ENCODE measurements at regions not wholly inside any gene's neighbourhood (a gene's known extent, or its start where the extent isn't known, plus 50 kb on each side); places are given as distances from the start of the nearest gene placed in this dataset.

DNA sequence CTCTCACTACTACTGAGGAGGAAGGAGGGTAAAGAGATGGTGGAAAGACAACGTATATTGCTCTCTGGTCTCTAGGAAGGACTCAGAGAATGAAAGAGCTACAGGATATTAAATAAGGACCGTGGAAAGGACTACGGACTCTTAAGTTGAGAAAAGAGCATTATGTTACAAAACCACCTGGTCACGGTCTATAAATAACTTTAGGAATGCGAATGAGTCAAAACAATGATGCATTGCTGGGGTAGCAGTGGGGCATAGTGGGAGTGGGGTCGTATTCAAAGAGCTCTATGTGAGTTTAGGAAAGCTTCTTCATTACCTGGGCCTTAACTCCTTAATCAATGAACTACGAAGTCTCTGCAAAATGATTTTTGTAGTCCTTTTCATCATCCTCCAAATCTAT lies 295.7 kb upstream of the SOX14 start:
- Histone ChIP-seq H3K9me2 (ENCODE audit: insufficient read depth, low read length) (no peaks in the 10 kb centered on the region), H3K4me1 (ENCODE audit: insufficient read depth, low read length, poor library complexity, severe bottlenecking) (no peaks in the 10 kb centered on the region), H3K9me3 (ENCODE audit: low read length) (no peaks in the 10 kb centered on the region), H3K79me2 (ENCODE audit: insufficient read depth, low read depth, low read length) (no peaks in the 10 kb centered on the region), H3K36me3 (ENCODE audit: insufficient read depth, low read length) (no peaks in the 10 kb centered on the region), H4K20me1 (ENCODE audit: insufficient read depth, low read length) (no peaks in the 10 kb centered on the region), H3K4me2 (ENCODE audit: low read length) (no peak overlapping the region), H2AFZ (ENCODE audit: low read length) (no peak overlapping the region), H3K4me3 (ENCODE audit: low read depth, low read length, poor library complexity, severe bottlenecking) (no peak overlapping the region), H3K27ac (ENCODE audit: low read depth, low read length, poor library complexity, severe bottlenecking) (no peak overlapping the region)
- TF ChIP-seq, protein P1, sequence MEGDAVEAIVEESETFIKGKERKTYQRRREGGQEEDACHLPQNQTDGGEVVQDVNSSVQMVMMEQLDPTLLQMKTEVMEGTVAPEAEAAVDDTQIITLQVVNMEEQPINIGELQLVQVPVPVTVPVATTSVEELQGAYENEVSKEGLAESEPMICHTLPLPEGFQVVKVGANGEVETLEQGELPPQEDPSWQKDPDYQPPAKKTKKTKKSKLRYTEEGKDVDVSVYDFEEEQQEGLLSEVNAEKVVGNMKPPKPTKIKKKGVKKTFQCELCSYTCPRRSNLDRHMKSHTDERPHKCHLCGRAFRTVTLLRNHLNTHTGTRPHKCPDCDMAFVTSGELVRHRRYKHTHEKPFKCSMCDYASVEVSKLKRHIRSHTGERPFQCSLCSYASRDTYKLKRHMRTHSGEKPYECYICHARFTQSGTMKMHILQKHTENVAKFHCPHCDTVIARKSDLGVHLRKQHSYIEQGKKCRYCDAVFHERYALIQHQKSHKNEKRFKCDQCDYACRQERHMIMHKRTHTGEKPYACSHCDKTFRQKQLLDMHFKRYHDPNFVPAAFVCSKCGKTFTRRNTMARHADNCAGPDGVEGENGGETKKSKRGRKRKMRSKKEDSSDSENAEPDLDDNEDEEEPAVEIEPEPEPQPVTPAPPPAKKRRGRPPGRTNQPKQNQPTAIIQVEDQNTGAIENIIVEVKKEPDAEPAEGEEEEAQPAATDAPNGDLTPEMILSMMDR (conservative IDR thresholded peaks at IDR 0.05; ENCODE audit: low read length) = no peak
- TF ChIP-seq EZH2phosphoT487 (IDR thresholded peaks at IDR 0.05; ENCODE audit: borderline replicate concordance, low read depth, low read length) = no peak
- DNase-seq (ENCODE audit: low spot score) = no peak
- ChIA-PET POLR2A (no interaction called here), CTCF (ENCODE audit: unreplicated experiment) (no interaction called here)
- intact Hi-C loops (cut with micrococcal nuclease; ENCODE audit: unreplicated experiment) = no loop called here
- no TSS peak for BruUV-seq (replicated peaks)

GRCh38 chr3:137469263-137469662 lies 294.9 kb upstream of the SOX14 start:
- intact Hi-C loops (cut with micrococcal nuclease; ENCODE audit: unreplicated experiment) = no loop called here
- H3K4me3 ChIP-seq (ENCODE audit: low read depth, low read length, poor library complexity, severe bottlenecking) = no peak overlapping the region
- no peak overlapping the region for H2AFZ ChIP-seq (ENCODE audit: low read length)
- H4K20me1 ChIP-seq (ENCODE audit: insufficient read depth, low read length) = no peaks in the 10 kb centered on the region
- POLR2A ChIA-PET = interaction anchor here (0.6 kb wide), 1 partner anchor 346 kb away, joined by 3 read pairs; no protein-coding TSS in a partner anchor
- no peaks in the 10 kb centered on the region for H3K9me2 ChIP-seq (ENCODE audit: insufficient read depth, low read length)
- CTCF ChIA-PET (ENCODE audit: unreplicated experiment) = no interaction called here
- H3K4me2 ChIP-seq (ENCODE audit: low read length) = no peak overlapping the region
- no peaks in the 10 kb centered on the region for H3K4me1 ChIP-seq (ENCODE audit: insufficient read depth, low read length, poor library complexity, severe bottlenecking)
- BruUV-seq (replicated peaks) = no TSS peak
- TF ChIP-seq EZH2phosphoT487 (IDR thresholded peaks at IDR 0.05; ENCODE audit: borderline replicate concordance, low read depth, low read length) = no peak
- TF ChIP-seq, protein P1 (conservative IDR thresholded peaks at IDR 0.05; ENCODE audit: low read length) = no peak
- no peak overlapping the region for H3K27ac ChIP-seq (ENCODE audit: low read depth, low read length, poor library complexity, severe bottlenecking)
- no peaks in the 10 kb centered on the region for H3K79me2 ChIP-seq (ENCODE audit: insufficient read depth, low read depth, low read length)
- H3K9me3 ChIP-seq (ENCODE audit: low read length) = no peaks in the 10 kb centered on the region
- no peaks in the 10 kb centered on the region for H3K36me3 ChIP-seq (ENCODE audit: insufficient read depth, low read length)
- no peak for DNase-seq (ENCODE audit: low spot score)

DNA sequence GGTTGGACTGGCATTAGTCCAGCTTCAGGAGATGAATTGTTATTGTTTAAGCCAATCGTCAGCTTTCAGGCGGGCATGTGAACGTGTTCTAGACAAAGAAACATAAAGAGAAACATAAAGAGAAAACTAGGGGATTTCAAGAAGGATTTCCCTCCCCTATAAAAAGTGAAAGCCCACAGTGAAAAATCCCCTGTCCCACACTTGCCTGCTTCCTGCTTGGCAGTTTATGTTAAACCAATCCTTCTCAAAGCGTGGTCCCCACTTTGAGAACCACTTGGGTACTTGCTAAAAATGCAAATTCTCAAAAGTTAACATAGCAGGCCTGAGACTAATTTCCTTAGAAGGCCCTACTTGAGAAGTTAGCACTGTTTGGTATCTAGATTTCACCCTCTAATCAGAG lies 293.0 kb upstream of the SOX14 start:
- ChIA-PET CTCF (ENCODE audit: unreplicated experiment) (no interaction called here), POLR2A (interaction anchor here (0.6 to 0.7 kb wide), 2 partner anchors 19 to 1825 kb away, joined by 3 to 6 read pairs; no protein-coding TSS in a partner anchor)
- no TSS peak for BruUV-seq (replicated peaks)
- H4K20me1 ChIP-seq (ENCODE audit: insufficient read depth, low read length) = no peaks in the 10 kb centered on the region
- no peaks in the 10 kb centered on the region for H3K4me1 ChIP-seq (ENCODE audit: insufficient read depth, low read length, poor library complexity, severe bottlenecking)
- no peak overlapping the region for H3K4me3 ChIP-seq (ENCODE audit: low read depth, low read length, poor library complexity, severe bottlenecking)
- no peak for TF ChIP-seq EZH2phosphoT487 (IDR thresholded peaks at IDR 0.05; ENCODE audit: borderline replicate concordance, low read depth, low read length)
- TF ChIP-seq, protein P1 (conservative IDR thresholded peaks at IDR 0.05; ENCODE audit: low read length) = no peak
- no peaks in the 10 kb centered on the region for H3K9me3 ChIP-seq (ENCODE audit: low read length)
- H3K9me2 ChIP-seq (ENCODE audit: insufficient read depth, low read length) = no peaks in the 10 kb centered on the region
- H3K79me2 ChIP-seq (ENCODE audit: insufficient read depth, low read depth, low read length) = no peaks in the 10 kb centered on the region
- intact Hi-C loops (cut with micrococcal nuclease; ENCODE audit: unreplicated experiment) = no loop called here
- no peak overlapping the region for H3K4me2 ChIP-seq (ENCODE audit: low read length)
- H3K36me3 ChIP-seq (ENCODE audit: insufficient read depth, low read length) = no peaks in the 10 kb centered on the region
- H3K27ac ChIP-seq (ENCODE audit: low read depth, low read length, poor library complexity, severe bottlenecking) = no peak overlapping the region
- DNase-seq (ENCODE audit: low spot score) = no peak
- no peak overlapping the region for H2AFZ ChIP-seq (ENCODE audit: low read length)
